ENCODE measurements at regions not wholly inside any gene's neighbourhood (a gene's known extent, or its start where the extent isn't known, plus 50 kb on each side); places are given as distances from the start of the nearest gene placed in this dataset.

DNA sequence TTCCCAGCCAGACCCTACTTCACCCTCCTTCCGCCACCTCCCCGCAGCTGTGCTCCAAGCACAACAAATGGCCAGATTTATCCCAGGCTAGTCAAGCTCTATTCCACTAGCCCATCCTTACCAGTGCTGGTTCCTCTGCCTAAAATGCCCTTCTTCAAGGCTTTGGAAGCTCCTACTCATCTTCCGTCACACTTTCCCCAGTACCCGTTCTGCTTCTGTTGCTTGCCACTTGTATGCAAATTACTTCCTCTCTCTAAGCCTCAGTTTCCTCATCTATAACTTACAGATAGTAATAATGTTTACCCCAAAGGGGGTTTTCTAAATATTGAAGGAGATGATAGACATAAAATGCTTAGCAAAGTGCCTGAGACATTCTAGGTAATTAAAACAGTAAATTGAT lies 193.1 kb downstream of the MAFB start:
- H3K79me2 ChIP-seq (ENCODE audit: insufficient read depth), result no peaks in the 10 kb centered on the region
- peaks cover 23% of the 10 kb centered on the region for H3K4me1 ChIP-seq (ENCODE audit: insufficient read depth)
- no peak for DNase-seq
- H4K20me1 ChIP-seq (ENCODE audit: insufficient read depth), result no peaks in the 10 kb centered on the region
- in situ Hi-C loops (cut with MboI), result no loop called here
- H3K36me3 ChIP-seq (ENCODE audit: low read depth), result no peaks in the 10 kb centered on the region
- TF ChIP-seq EZH2phosphoT487 (IDR thresholded peaks at IDR 0.05; ENCODE audit: insufficient read depth, low read depth) (no peak), EZH2 (IDR thresholded peaks at IDR 0.05; ENCODE audit: insufficient read depth, poor library complexity, severe bottlenecking) (no peak)
- no peak overlapping the region for H3K9ac ChIP-seq
- H3K27me3 ChIP-seq (replicated peaks; ENCODE audit: insufficient read depth), result no peaks in the 10 kb centered on the region
- H3K4me3 ChIP-seq, result no peak overlapping the region
- 96 to 100% methylated on average over 4 of the region's 4 CpGs for WGBS, 2 experiments (ENCODE audit: low coverage in 1 of 2, low lambda C conversion rate in 2 of 2, missing lambda C conversion rate in 2 of 2)
- no peaks in the 10 kb centered on the region for H3K9me3 ChIP-seq (ENCODE audit: low read depth)
- peaks cover 23% of the 10 kb centered on the region for H3F3A ChIP-seq (ENCODE audit: insufficient read depth)
- H3K9me2 ChIP-seq (ENCODE audit: insufficient read depth), result no peaks in the 10 kb centered on the region
- H3K4me2 ChIP-seq (ENCODE audit: unreplicated experiment), result no peak overlapping the region
- H3K27ac ChIP-seq, result no peak overlapping the region
- no peak overlapping the region for H2AFZ ChIP-seq

DNA sequence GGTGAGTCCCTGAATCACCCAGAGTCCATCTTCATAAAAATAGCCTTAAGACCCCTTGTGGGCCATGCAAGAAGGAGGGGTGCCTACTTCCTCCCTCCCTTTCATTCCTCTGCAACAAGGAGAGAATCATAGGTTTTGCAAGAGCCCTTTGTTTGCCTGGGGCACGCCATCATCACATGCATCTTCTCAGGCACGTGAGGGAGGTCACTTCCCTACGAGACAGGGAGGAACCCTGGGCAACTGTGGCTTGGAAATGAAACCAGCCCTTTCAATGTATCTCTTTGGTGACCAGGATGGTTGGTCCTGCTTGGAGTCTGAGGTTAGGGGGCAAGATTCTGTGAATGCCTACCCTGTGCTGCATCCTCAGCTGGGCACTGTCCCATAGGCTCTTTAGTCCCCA lies 194.8 kb downstream of the MAFB start:
- no peaks in the 10 kb centered on the region for H3K79me2 ChIP-seq (ENCODE audit: insufficient read depth)
- no peak overlapping the region for H3K27ac ChIP-seq
- TF ChIP-seq EZH2phosphoT487 (IDR thresholded peaks at IDR 0.05; ENCODE audit: insufficient read depth, low read depth) (no peak), EZH2 (IDR thresholded peaks at IDR 0.05; ENCODE audit: insufficient read depth, poor library complexity, severe bottlenecking) (no peak)
- WGBS, 2 experiments (ENCODE audit: low coverage in 1 of 2, low lambda C conversion rate in 2 of 2, missing lambda C conversion rate in 2 of 2), result 96% methylated on average over 3 of the region's 3 CpGs
- H3K9me3 ChIP-seq (ENCODE audit: low read depth), result no peaks in the 10 kb centered on the region
- in situ Hi-C loops (cut with MboI), result no loop called here
- no peak overlapping the region for H3K4me3 ChIP-seq
- H3K36me3 ChIP-seq (ENCODE audit: low read depth), result no peaks in the 10 kb centered on the region
- no peak overlapping the region for H3K9ac ChIP-seq
- no peak overlapping the region for H3K4me2 ChIP-seq (ENCODE audit: unreplicated experiment)
- H2AFZ ChIP-seq, result no peak overlapping the region
- no peaks in the 10 kb centered on the region for H4K20me1 ChIP-seq (ENCODE audit: insufficient read depth)
- no peaks in the 10 kb centered on the region for H3K9me2 ChIP-seq (ENCODE audit: insufficient read depth)
- peaks cover 23% of the 10 kb centered on the region for H3F3A ChIP-seq (ENCODE audit: insufficient read depth)
- H3K4me1 ChIP-seq (ENCODE audit: insufficient read depth), result peaks cover 35% of the 10 kb centered on the region
- H3K27me3 ChIP-seq (replicated peaks; ENCODE audit: insufficient read depth), result no peaks in the 10 kb centered on the region
- DNase-seq, result no peak

DNA sequence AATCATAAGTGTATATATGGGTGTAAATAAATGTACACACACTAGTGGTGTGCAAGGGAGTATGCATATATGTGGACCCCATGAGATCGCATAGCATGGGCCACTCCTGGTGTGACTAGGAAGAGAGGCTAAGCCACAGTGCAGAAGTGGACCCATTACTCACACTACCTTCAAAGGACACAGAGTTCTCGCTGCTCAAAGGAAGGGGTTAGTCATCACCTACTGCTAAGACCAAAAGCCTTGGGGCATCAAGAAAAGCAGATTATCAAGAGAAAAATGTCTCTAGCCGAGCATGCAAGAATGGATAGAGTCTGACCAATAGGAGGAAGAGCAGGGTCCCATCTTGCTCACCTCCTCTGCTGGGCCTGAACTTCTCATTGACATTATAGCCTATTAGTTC lies 195.5 kb downstream of the MAFB start:
- H3K4me2 ChIP-seq (ENCODE audit: unreplicated experiment), result no peak overlapping the region
- H3K79me2 ChIP-seq (ENCODE audit: insufficient read depth), result no peaks in the 10 kb centered on the region
- no peaks in the 10 kb centered on the region for H3K9me3 ChIP-seq (ENCODE audit: low read depth)
- DNase-seq, result peak; percentile 86
- no peak overlapping the region for H3K4me3 ChIP-seq
- no peaks in the 10 kb centered on the region for H4K20me1 ChIP-seq (ENCODE audit: insufficient read depth)
- TF ChIP-seq EZH2 (IDR thresholded peaks at IDR 0.05; ENCODE audit: insufficient read depth, poor library complexity, severe bottlenecking), result no peak
- no peak for TF ChIP-seq EZH2phosphoT487 (IDR thresholded peaks at IDR 0.05; ENCODE audit: insufficient read depth, low read depth)
- H3K9ac ChIP-seq, result no peak overlapping the region
- H3F3A ChIP-seq (ENCODE audit: insufficient read depth), result peaks cover 17% of the 10 kb centered on the region
- WGBS, 2 experiments (ENCODE audit: low coverage in 1 of 2, low lambda C conversion rate in 2 of 2, missing lambda C conversion rate in 2 of 2), result 28 to 34% methylated on average over 3 of the region's 3 CpGs
- in situ Hi-C loops (cut with MboI), result no loop called here
- no peaks in the 10 kb centered on the region for H3K27me3 ChIP-seq (replicated peaks; ENCODE audit: insufficient read depth)
- peaks cover 34% of the 10 kb centered on the region for H3K4me1 ChIP-seq (ENCODE audit: insufficient read depth)
- no peak overlapping the region for H2AFZ ChIP-seq
- no peak overlapping the region for H3K27ac ChIP-seq
- no peaks in the 10 kb centered on the region for H3K9me2 ChIP-seq (ENCODE audit: insufficient read depth)
- H3K36me3 ChIP-seq (ENCODE audit: low read depth), result no peaks in the 10 kb centered on the region

DNA sequence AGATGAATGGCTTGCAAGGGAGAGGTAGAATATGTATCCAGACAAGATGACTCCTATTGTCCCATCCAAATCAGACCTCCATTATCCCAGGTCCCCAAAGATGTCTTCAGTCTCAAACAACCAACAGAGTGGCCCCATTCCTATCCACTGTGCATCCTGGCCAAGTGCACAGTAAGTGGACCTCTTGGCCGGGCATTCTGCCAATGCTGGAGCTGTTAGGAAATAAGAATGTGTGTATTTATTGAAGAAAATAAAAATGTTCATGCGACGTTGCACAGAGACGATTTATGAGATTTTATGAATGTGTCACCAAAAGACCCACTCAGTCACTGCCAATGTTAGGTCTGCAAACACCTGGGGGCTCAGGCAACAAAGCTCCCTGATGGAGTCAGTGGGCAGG lies 196.0 kb downstream of the MAFB start:
- Histone ChIP-seq H3K9me2 (ENCODE audit: insufficient read depth) (no peaks in the 10 kb centered on the region), H3K9me3 (ENCODE audit: low read depth) (no peaks in the 10 kb centered on the region), H3K36me3 (ENCODE audit: low read depth) (no peaks in the 10 kb centered on the region), H3K27me3 (replicated peaks; ENCODE audit: insufficient read depth) (no peaks in the 10 kb centered on the region), H3K9ac (no peak overlapping the region), H3K79me2 (ENCODE audit: insufficient read depth) (no peaks in the 10 kb centered on the region), H3K4me3 (no peak overlapping the region), H3K27ac (no peak overlapping the region), H3F3A (ENCODE audit: insufficient read depth) (peaks cover 12% of the 10 kb centered on the region), H2AFZ (no peak overlapping the region), H4K20me1 (ENCODE audit: insufficient read depth) (no peaks in the 10 kb centered on the region), H3K4me2 (ENCODE audit: unreplicated experiment) (no peak overlapping the region), H3K4me1 (ENCODE audit: insufficient read depth) (peaks cover 34% of the 10 kb centered on the region)
- DNase-seq, result peak; percentile 72
- in situ Hi-C loops (cut with MboI), result no loop called here
- TF ChIP-seq EZH2 (IDR thresholded peaks at IDR 0.05; ENCODE audit: insufficient read depth, poor library complexity, severe bottlenecking), result no peak
- no peak for TF ChIP-seq EZH2phosphoT487 (IDR thresholded peaks at IDR 0.05; ENCODE audit: insufficient read depth, low read depth)
- WGBS, 2 experiments (ENCODE audit: low coverage in 1 of 2, low lambda C conversion rate in 2 of 2, missing lambda C conversion rate in 2 of 2), result 38 to 46% methylated on average over 4 of the region's 4 CpGs

DNA sequence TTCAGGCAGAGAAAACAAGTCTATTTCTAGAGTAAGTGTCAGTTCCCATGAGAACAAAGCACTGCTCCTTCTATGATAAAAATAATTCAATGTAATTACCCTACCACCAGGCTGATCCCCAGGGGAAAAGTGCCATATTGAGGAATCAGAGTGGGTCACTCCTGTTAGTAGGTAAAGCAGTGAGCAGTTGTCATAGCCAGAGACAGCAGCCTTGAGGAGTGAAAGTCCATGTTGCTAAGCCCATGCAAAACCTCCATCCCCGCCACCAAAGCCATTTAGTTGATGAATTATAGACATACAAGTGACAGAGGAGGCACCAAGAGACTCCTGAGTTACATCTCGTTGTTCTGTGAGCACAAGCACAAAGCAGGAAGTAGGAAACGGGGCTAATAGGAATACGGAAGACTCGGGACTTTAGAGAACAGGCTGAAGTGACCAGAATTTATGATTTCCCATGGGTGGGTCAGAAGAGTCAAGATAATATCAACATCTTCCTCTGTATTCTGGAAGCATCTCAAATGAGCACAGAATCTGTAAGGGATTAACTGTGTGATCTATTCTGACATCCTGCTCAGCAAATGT lies 197.9 kb downstream of the MAFB start:
- Histone ChIP-seq H3K4me2 (ENCODE audit: unreplicated experiment) (no peak overlapping the region), H4K20me1 (ENCODE audit: insufficient read depth) (no peaks in the 10 kb centered on the region), H3K36me3 (ENCODE audit: low read depth) (no peaks in the 10 kb centered on the region), H3F3A (ENCODE audit: insufficient read depth) (peaks cover 9% of the 10 kb centered on the region), H2AFZ (no peak overlapping the region), H3K27me3 (replicated peaks; ENCODE audit: insufficient read depth) (no peaks in the 10 kb centered on the region), H3K9me3 (ENCODE audit: low read depth) (no peaks in the 10 kb centered on the region), H3K79me2 (ENCODE audit: insufficient read depth) (no peaks in the 10 kb centered on the region), H3K4me1 (ENCODE audit: insufficient read depth) (peaks cover 31% of the 10 kb centered on the region), H3K9ac (no peak overlapping the region), H3K27ac (no peak overlapping the region), H3K9me2 (ENCODE audit: insufficient read depth) (no peaks in the 10 kb centered on the region), H3K4me3 (no peak overlapping the region)
- TF ChIP-seq EZH2 (IDR thresholded peaks at IDR 0.05; ENCODE audit: insufficient read depth, poor library complexity, severe bottlenecking), result no peak
- TF ChIP-seq EZH2phosphoT487 (IDR thresholded peaks at IDR 0.05; ENCODE audit: insufficient read depth, low read depth), result no peak
- WGBS, 2 experiments (ENCODE audit: low coverage in 1 of 2, low lambda C conversion rate in 2 of 2, missing lambda C conversion rate in 2 of 2), result 81 to 90% methylated on average over 5 of the region's 5 CpGs
- DNase-seq, result no peak
- in situ Hi-C loops (cut with MboI), result no loop called here
